IMR-90 (cell line): ENCODE measurements at regions not wholly inside any gene's neighbourhood (a gene's known extent, or its start where the extent isn't known, plus 50 kb on each side); places are given as distances from the start of the nearest gene placed in this dataset.

ENCODE experiments used
- ATAC-seq: fragments of 200-7000 bp; cut with Tn5 transposase; 2 replicates; pipeline ENCODE4 v1.9.1; 2020; ENCODE audit warnings: low read depth, mild to moderate bottlenecking, moderate library complexity
- BruUV-seq: library from RNA; stranded (reverse); fragments of 400-500 nt; replicated peaks from 2 replicates; lab custom pipeline; 2021; lab: Mats Ljungman, UMichigan
- CTCF ChIA-PET: fragments of 300-600 bp; formaldehyde crosslinking; extraction: SDS; loops from one replicate; lab custom pipeline; 2021; ENCODE audit warnings: antibody characterized with exemption; lab: Yijun Ruan, JAX
- POLR2A ChIA-PET: fragments of 300-600 bp; sonication (Branson Sonifier 250); formaldehyde crosslinking; loops from one replicate; lab custom pipeline; 2022; ENCODE audit warnings: antibody characterized with exemption; ENCODE audit not compliant: unreplicated experiment; lab: Charles Lee
- DNase-seq: peaks from one replicate; pipeline ENCODE4 v3.0.0; 2013
- H2AFZ ChIP-seq: replicated peaks from 2 replicates; pipeline ENCODE3; 2013; ENCODE audit warnings: low read length, mild to moderate bottlenecking; ENCODE audit not compliant: poor library complexity
- H2AK5ac ChIP-seq: 2 replicates; pipeline ENCODE4 v1.6.1; 2013; ENCODE audit warnings: low read depth, low read length, inconsistent platforms
- H2AK9ac ChIP-seq: replicated peaks from 2 replicates; pipeline ENCODE3; 2013; ENCODE audit warnings: mild to moderate bottlenecking, low read depth, low read length, moderate library complexity; ENCODE audit not compliant: poor library complexity
- H2BK120ac ChIP-seq: 2 replicates; pipeline ENCODE4 v1.6.1; 2013; ENCODE audit warnings: low read depth, low read length, inconsistent platforms
- H2BK15ac ChIP-seq: 3 replicates; pipeline ENCODE4 v1.6.1; 2013; ENCODE audit warnings: low read depth, low read length, inconsistent platforms
- H2BK20ac ChIP-seq: 2 replicates; pipeline ENCODE4 v1.6.1; 2013; ENCODE audit warnings: low read depth, mild to moderate bottlenecking, inconsistent platforms, low read length, moderate library complexity
- H2BK5ac ChIP-seq: 2 replicates; pipeline ENCODE4 v1.6.1; 2013; ENCODE audit warnings: mild to moderate bottlenecking, low read depth, low read length, inconsistent platforms; ENCODE audit not compliant: poor library complexity, severe bottlenecking
- H3K14ac ChIP-seq: replicated peaks from 2 replicates; pipeline ENCODE4 v1.6.1; 2013; ENCODE audit warnings: low read depth, low read length, inconsistent platforms
- H3K18ac ChIP-seq: 2 replicates; pipeline ENCODE4 v1.6.1; 2013; ENCODE audit warnings: low read depth, low read length, control low read depth
- H3K23ac ChIP-seq: 2 replicates; pipeline ENCODE4 v1.6.1; 2013; ENCODE audit warnings: low read depth, low read length, inconsistent platforms
- H3K27ac ChIP-seq: 2 replicates; pipeline ENCODE4 v1.5.1; 2013; ENCODE audit warnings: mild to moderate bottlenecking, control low read depth, low read length; ENCODE audit not compliant: insufficient read depth
- H3K27me3 ChIP-seq: 2 replicates; pipeline ENCODE4 v1.6.1; 2013; ENCODE audit warnings: low read length; ENCODE audit not compliant: control insufficient read depth, insufficient read depth
- H3K36me3 ChIP-seq: 2 replicates; pipeline ENCODE4 v1.6.1; 2013; ENCODE audit warnings: low read length, mixed read lengths; ENCODE audit not compliant: control insufficient read depth, insufficient read depth
- H3K4ac ChIP-seq: 2 replicates; pipeline ENCODE4 v1.6.1; 2013; ENCODE audit warnings: low read depth, low read length, inconsistent platforms
- H3K4me1 ChIP-seq: 2 replicates; pipeline ENCODE4 v1.6.1; 2013; ENCODE audit warnings: low read length, mixed read lengths; ENCODE audit not compliant: control insufficient read depth, insufficient read depth
- H3K4me2 ChIP-seq: 2 replicates; pipeline ENCODE4 v1.6.1; 2013; ENCODE audit warnings: low read depth, mild to moderate bottlenecking, control low read depth, low read length, moderate library complexity
- H3K4me3 ChIP-seq: 2 replicates; pipeline ENCODE4 v1.5.1; 2013; ENCODE audit warnings: low read depth, mild to moderate bottlenecking, control low read depth, low read length, moderate library complexity; ENCODE audit not compliant: insufficient read depth
- H3K56ac ChIP-seq: 2 replicates; pipeline ENCODE4 v1.6.1; 2013; ENCODE audit warnings: low read length, inconsistent platforms; ENCODE audit not compliant: insufficient read depth; ENCODE audit errors: extremely low read depth
- H3K79me1 ChIP-seq, 2 experiments: 2 replicates each; pipeline ENCODE4 v1.6.1; 2013; ENCODE audit warnings: low read length in 2 of 2, inconsistent platforms in 1 of 2, low read depth in 1 of 2
- H3K9ac ChIP-seq: 2 replicates; pipeline ENCODE4 v1.6.1; 2013; ENCODE audit warnings: low read depth, low read length, control low read depth
- H3K9me1 ChIP-seq: 2 replicates; pipeline ENCODE4 v1.6.1; 2013; ENCODE audit warnings: low read length, inconsistent platforms; ENCODE audit not compliant: insufficient read depth
- H3K9me3 ChIP-seq: 2 replicates; pipeline ENCODE4 v1.6.1; 2013; ENCODE audit warnings: low read length; ENCODE audit not compliant: control insufficient read depth, insufficient read depth
- H4K20me1 ChIP-seq: 2 replicates; pipeline ENCODE4 v1.6.1; 2013; ENCODE audit warnings: low read length, inconsistent platforms; ENCODE audit not compliant: insufficient read depth
- H4K5ac ChIP-seq: 2 replicates; pipeline ENCODE4 v1.6.1; 2013; ENCODE audit warnings: mild to moderate bottlenecking, low read depth, low read length, control low read depth
- H4K8ac ChIP-seq, 2 experiments: 2 replicates each; pipeline ENCODE4 v1.6.1; 2013; ENCODE audit warnings: low read depth in 2 of 2, low read length in 2 of 2, control low read depth in 1 of 2, inconsistent platforms in 1 of 2
- H4K91ac ChIP-seq: 2 replicates; pipeline ENCODE4 v1.6.1; 2013; ENCODE audit warnings: low read depth, low read length, inconsistent platforms; ENCODE audit not compliant: insufficient read depth
- RCOR1 ChIP-seq: IDR thresholded peaks from 2 replicates; pipeline ENCODE4 v1.6.1; 2012; ENCODE audit warnings: mild to moderate bottlenecking, low read length, improper control_type of control experiment; ENCODE audit not compliant: insufficient replicate concordance
- USF2 ChIP-seq: fragments of 150-350 bp; IDR thresholded peaks from 2 replicates; pipeline ENCODE4 v1.6.1; 2017; ENCODE audit warnings: mild to moderate bottlenecking, antibody characterized with exemption, low read length, low read depth
- WGBS, 2 experiments: methylation state at CpG; one replicate each; pipeline versions ENCODE4 v1.1.5 to v1.1.7; 2013; ENCODE audit warnings: missing lambda C conversion rate in 2 of 2; ENCODE audit not compliant: insufficient read length in 1 of 2; ENCODE audit errors: extremely low coverage in 2 of 2; 5-methylcytosine and 5-hydroxymethylcytosine counted together
- dilution Hi-C: fragments of 300-500 bp; cut with HindIII; formaldehyde crosslinking; loops from one replicate; pipeline ENCODE4 v1.14.3; 2018; ENCODE audit warnings: low sequenced_read_pairs; ENCODE audit not compliant: unreplicated experiment
- in situ Hi-C: fragments of 300-500 bp; cut with MboI; formaldehyde crosslinking; loops from 3 replicates; pipeline ENCODE4 v1.14.3; 2019; ENCODE audit warnings: low sequenced_read_pairs, inconsistent platforms, mixed read lengths
- intact Hi-C: fragments of 100-400 bp; cut with micrococcal nuclease; formaldehyde crosslinking; loops from 2 replicates; pipeline ENCODE4 v1.10.0; 2022

GRCh38 chr4:37516057-37516775, 170.0 kb downstream of the RELL1 start:
- Histone ChIP-seq H3K9me1 (no peaks in the 10 kb centered on the region), H3K56ac (no peak overlapping the region), H3K27me3 (no peaks in the 10 kb centered on the region), H3K27ac (no peak overlapping the region), H3K4me1 (no peaks in the 10 kb centered on the region), H3K4me3 (no peak overlapping the region), H3K4ac (no peak overlapping the region), H3K36me3 (no peaks in the 10 kb centered on the region), H2AFZ (no peak overlapping the region), H4K20me1 (no peaks in the 10 kb centered on the region), H2AK9ac (no peak overlapping the region), H4K5ac (no peak overlapping the region), H3K79me1 (no peaks in the 10 kb centered on the region), H2AK5ac (no peak overlapping the region), H3K4me2 (no peak overlapping the region), H3K9me3 (no peaks in the 10 kb centered on the region), H3K18ac (no peak overlapping the region), H4K8ac (no peak overlapping the region), H2BK5ac (no peak overlapping the region), H2BK120ac (no peak overlapping the region), H3K14ac (no peak overlapping the region), H3K9ac (no peak overlapping the region), H4K91ac (no peak overlapping the region), H2BK15ac (no peak overlapping the region), H2BK20ac (no peak overlapping the region), H3K23ac (no peak overlapping the region)
- no CpG with 5 or more reads among the region's 7 CpGs for WGBS, 2 experiments
- dilution Hi-C loops (no loop called here), intact Hi-C loops (no loop called here), in situ Hi-C loops (no loop called here)
- no peak for DNase-seq
- POLR2A ChIA-PET: no interaction called here
- ATAC-seq: no peak; the same call in none of the 2 replicates
- BruUV-seq: no TSS peak
- TF ChIP-seq USF2 (no peak), RCOR1 (no peak)
- CTCF ChIA-PET: no interaction called here
